GM18909 (cell line): ENCODE measurements at regions not wholly inside any gene's neighbourhood (a gene's known extent, or its start where the extent isn't known, plus 50 kb on each side); places are given as distances from the start of the nearest gene placed in this dataset.
"Not testable (repeated sequence)": the region's sequence is repeated elsewhere in the genome, so short reads cannot be mapped to it uniquely, and the experiment has no call there.

ENCODE experiments used
- ATAC-seq: cut with Tn5 transposase; IDR thresholded peaks from one replicate; pipeline ENCODE4 v1.9.1; 2021; ENCODE audit warnings: mild to moderate bottlenecking; ENCODE audit not compliant: unreplicated experiment, poor library complexity

- ATAC-seq: no peak
These were observed 573.0 kb downstream of the FOXG1 start for GRCh38 chr14:29339494-29340172.

- no peak for ATAC-seq
These were observed 579.1 kb downstream of the PRKD1 start for GRCh38 chr14:29348504-29348903.

GRCh38 chr14:29350496-29350895 is 577.2 kb downstream of the PRKD1 start:
- no peak for ATAC-seq

DNA sequence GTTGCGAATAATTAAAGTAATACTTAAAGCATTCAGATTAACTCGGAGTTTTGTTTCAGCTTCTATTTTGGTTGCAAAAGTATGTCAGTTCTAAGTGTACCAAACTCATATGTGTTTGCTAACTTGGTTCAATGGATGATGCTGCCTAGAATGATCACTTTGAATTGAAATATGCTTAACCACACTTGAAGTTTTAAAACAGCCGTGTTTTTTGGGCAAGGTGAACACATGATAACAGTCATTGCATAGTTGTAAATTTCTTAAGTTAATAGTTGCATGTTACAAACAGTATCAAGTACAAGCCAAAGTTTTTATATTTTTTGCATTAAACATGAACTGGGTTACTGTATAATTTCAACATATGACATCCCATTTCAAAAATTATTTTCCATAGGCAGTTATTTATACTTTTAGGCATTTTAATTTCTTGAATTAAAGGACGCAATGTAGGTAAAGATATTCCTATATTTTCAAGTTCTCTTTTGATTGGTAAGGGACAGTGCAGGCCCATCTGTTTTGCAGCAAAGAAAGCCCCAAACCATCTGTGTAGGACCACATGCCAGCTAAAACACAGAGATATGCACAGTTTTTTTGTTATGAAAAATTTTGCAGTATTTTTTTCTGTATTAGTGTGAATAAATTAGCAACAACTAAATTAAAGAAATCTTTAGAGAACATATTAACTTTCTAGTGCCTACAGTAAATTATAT is 575.5 kb downstream of the PRKD1 start:
- no peak for ATAC-seq

DNA sequence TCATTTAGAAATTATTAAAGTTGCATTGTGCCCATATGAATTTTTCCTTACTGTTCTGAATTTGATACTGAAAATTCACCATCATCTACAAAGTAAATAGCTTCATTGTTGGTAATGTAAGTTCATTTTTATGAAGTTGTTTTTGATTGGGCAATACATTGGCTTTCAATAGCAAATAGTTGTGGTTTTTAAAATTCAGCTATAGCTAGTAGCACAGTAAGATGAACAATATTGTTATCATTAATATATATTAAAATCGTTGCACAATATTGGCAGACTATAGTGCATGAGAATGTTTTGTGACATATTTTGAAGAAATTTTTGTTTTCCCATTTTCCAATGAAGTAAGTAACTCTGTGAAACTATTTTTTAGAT is 575.0 kb downstream of the PRKD1 start:
- no peak for ATAC-seq

DNA sequence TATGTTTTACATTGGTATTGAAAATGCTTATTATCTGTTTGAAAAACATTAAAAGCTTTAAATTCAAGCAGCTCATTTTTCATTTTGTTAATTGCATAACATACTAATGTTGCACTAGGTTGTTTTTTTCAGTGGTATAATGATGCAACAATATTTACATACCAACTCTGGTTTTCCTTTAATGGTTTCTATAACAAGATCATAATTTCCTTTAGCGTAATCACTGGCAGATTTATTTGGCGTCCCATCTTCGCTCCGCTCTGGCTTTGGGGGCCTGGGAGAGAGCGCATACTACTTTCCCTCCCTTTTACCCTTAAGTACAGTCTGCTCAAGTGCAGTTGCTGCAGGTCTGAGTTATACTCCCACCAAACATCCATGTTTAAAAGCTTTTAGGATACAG is 574.1 kb downstream of the PRKD1 start:
- no peak for ATAC-seq

DNA sequence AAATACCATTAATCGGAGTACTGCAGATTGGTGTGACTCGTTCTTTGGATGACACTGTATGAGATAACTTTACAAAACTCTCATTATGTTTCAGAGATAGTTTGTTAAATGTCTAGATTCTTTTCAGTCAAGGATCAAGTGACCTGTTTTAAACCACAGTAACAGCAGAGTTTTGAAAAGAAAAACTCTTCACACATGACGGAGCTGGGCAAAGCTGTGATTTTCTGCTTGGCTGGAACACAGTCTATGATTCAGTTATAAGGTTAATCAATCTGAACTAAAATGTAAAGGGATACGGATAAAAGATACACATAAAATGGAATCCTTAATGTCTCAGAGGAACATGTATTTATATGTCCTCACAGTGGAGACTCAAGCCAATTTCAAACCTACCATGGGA is 573.2 kb downstream of the PRKD1 start:
- no peak for ATAC-seq

- ATAC-seq: no peak
These were observed 572.3 kb downstream of the PRKD1 start for GRCh38 chr14:29355331-29355730.

DNA sequence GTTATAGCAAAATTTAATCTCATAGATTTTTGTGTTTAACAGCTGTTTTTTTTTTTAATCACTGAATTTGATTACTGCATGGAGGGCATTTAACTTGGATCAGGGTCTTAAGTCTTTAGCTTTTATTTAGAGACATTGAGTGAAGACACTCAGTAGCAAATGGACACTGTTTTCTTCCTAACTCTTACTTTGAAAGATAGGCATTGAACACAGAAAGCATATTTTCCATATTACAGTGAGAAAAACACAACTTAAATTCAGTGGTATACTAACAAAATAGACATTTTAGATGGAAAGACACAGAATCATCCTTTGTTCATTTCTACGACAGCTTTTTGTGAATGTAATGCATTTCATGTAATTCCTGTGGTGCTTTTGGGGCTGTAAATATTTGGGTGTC is 571.8 kb downstream of the PRKD1 start:
- ATAC-seq: no peak

GRCh38 chr14:29360656-29361055 is 567.0 kb downstream of the PRKD1 start:
- no peak for ATAC-seq

DNA sequence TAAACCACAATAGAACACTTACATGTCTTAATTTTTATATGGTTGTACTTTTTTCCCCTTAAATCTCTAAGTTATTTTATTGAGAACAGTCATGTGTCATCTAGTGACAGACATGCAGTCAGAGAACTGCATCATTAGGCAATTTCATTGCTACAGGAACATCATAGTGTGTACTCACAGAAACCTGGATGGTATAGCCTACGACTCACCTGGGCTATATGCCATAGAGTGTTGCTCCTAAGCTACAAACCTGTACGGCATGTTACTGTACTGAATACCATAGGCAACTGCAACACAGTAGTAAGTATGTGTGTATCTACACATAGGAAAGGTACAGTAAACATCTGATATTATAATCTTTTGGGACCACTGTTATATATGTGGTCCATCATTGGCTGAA is 557.6 kb downstream of the PRKD1 start:
- ATAC-seq: no peak

- ATAC-seq: no peak
These were observed 551.4 kb downstream of the PRKD1 start for GRCh38 chr14:29376237-29376636.

DNA sequence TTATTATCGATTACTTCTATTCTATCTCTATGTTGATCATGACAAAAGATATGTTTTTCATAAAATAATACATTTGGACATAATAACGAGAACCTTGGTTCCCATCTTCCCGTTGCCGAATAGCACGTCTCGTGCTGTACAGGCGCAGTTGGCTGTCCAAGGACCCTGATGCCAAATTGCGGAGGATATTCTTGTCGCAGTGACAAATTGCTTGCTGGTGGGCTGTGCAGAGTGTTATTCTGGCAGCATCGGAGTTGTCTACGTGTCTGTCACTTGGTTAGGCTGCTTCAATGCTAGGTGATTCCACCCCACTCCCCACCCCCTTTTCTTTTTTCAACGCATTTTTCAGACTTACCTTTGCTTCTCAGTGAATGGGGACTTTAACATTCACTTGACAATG is 546.8 kb downstream of the PRKD1 start:
- no peak for ATAC-seq

GRCh38 chr14:29388571-29388970 is 539.1 kb downstream of the PRKD1 start:
- ATAC-seq: no peak

- ATAC-seq: no peak
These were observed 537.4 kb downstream of the PRKD1 start for GRCh38 chr14:29390081-29390832.

DNA sequence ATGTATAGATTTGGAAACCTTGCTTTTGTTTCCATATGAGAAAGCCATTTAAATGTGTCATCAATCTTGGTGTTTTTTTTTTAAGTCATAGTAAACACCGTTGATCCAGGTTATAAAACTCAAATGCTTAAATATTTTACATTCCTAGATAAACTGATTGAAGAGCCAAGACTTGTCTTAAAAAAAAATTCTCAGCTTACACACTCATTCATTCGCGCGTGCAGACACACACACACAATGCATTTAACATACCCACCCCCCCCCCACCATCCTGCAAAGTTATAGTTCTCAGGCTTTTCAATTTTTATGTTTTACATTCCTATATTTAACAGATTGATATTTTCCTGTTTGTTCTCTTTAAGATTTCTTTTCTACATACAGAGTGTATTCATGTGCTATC is 536.4 kb downstream of the PRKD1 start:
- ATAC-seq: no peak

- no peak for ATAC-seq
These were observed 535.8 kb downstream of the PRKD1 start for GRCh38 chr14:29391801-29392200.

- no peak for ATAC-seq
These were observed 535.4 kb downstream of the PRKD1 start for GRCh38 chr14:29392287-29392686.

DNA sequence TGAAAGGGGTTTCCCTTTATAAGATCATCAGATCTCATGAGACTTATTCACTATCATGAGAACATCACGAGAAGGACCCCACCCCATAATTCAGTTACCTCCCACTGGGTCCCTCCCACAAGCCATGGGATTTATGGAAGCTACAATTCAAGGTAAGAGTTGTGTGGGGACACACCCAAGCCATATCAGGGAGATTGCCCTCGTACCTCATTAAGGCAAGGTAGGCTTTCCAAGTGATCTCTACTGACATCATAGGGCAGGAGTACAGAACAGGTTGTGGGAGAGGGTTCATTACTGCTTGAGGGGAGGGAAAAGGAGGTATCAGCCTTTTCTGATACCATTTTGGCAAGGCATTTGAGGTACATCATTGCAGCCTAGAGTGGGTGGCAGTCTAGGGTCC is 524.6 kb downstream of the PRKD1 start:
- ATAC-seq: no peak

- ATAC-seq: peak; percentile 86
These were observed 517.1 kb downstream of the PRKD1 start for GRCh38 chr14:29410581-29410980.

DNA sequence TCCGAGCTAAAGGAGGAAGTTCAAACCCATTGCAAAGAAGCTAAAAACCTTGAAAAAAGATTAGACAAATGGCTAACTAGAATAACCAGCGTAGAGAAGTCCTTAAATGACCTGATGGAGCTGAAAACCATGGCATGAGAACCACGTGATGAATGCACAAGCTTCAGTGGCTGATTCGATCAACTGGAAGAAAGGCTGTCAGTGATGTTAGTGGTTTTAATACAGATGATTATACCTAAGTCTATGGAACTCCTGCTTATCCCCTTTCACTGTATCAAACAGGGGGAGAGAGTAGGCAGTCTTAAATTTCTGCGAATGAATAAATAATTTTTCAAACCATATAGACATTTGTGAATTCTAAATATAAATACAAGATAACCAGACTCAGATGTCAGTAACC is 512.7 kb downstream of the PRKD1 start:
- not testable (repeated sequence) for ATAC-seq
